OCI-LY7 (cell line): ENCODE measurements at regions not wholly inside any gene's neighbourhood (a gene's known extent, or its start where the extent isn't known, plus 50 kb on each side); places are given as distances from the start of the nearest gene placed in this dataset.

Source experiments
- BruUV-seq: library from RNA; stranded (reverse); fragments of 400-500 nt; replicated peaks from 2 replicates; lab custom pipeline; 2021; lab: Mats Ljungman, UMichigan
- CTCF ChIA-PET: fragments of 300-600 bp; sonication (Branson Sonifier 250); formaldehyde crosslinking; loops from one replicate; lab custom pipeline; 2022; ENCODE audit warnings: antibody characterized with exemption; ENCODE audit not compliant: unreplicated experiment; lab: Charles Lee
- POLR2A ChIA-PET: fragments of 300-600 bp; sonication (Branson Sonifier 250); formaldehyde crosslinking; loops from one replicate; lab custom pipeline; 2022; ENCODE audit warnings: antibody characterized with exemption; lab: Charles Lee
- DNase-seq: peaks from one replicate; pipeline ENCODE4 v3.0.0-alpha.2; 2015; ENCODE audit warnings: low spot score
- H2AFZ ChIP-seq: fragments of 200-600 bp; sonication (generic), shearing (Covaris generic); 2 replicates; pipeline ENCODE4 v1.6.1; 2014; ENCODE audit warnings: mild to moderate bottlenecking, antibody characterized with exemption, low read length, moderate library complexity
- H3K27ac ChIP-seq: fragments of 200-600 bp; sonication (generic); 2 replicates; pipeline ENCODE4 v1.5.1; 2014; ENCODE audit warnings: mixed run types, low read depth, mild to moderate bottlenecking, moderate library complexity, low read length, inconsistent platforms; ENCODE audit not compliant: poor library complexity, severe bottlenecking
- H3K36me3 ChIP-seq: fragments of 200-600 bp; sonication (generic); 2 replicates; pipeline ENCODE4 v1.6.1; 2014; ENCODE audit warnings: mild to moderate bottlenecking, antibody characterized with exemption, low read length, moderate library complexity, mixed read lengths; ENCODE audit not compliant: insufficient read depth
- H3K4me1 ChIP-seq: fragments of 200-600 bp; sonication (generic); 2 replicates; pipeline ENCODE4 v1.5.1; 2014; ENCODE audit warnings: mild to moderate bottlenecking, low read length; ENCODE audit not compliant: insufficient read depth, poor library complexity, severe bottlenecking
- H3K4me2 ChIP-seq: fragments of 200-600 bp; sonication (generic); 2 replicates; pipeline ENCODE4 v1.6.1; 2014; ENCODE audit warnings: mild to moderate bottlenecking, low read length
- H3K4me3 ChIP-seq: fragments of 200-600 bp; sonication (generic); 2 replicates; pipeline ENCODE4 v1.5.1; 2014; ENCODE audit warnings: mild to moderate bottlenecking, low read depth, low read length; ENCODE audit not compliant: poor library complexity, severe bottlenecking
- H3K79me2 ChIP-seq: fragments of 200-600 bp; sonication (generic); 2 replicates; pipeline ENCODE4 v1.6.1; 2016; ENCODE audit warnings: low read depth, mild to moderate bottlenecking, low read length, moderate library complexity, mixed read lengths; ENCODE audit not compliant: insufficient read depth
- H3K9me2 ChIP-seq: fragments of 200-600 bp; sonication (generic); 2 replicates; pipeline ENCODE4 v1.6.1; 2016; ENCODE audit warnings: mild to moderate bottlenecking, low read length, mixed read lengths; ENCODE audit not compliant: insufficient read depth
- H3K9me3 ChIP-seq: fragments of 200-600 bp; sonication (generic); 2 replicates; pipeline ENCODE4 v1.6.1; 2014; ENCODE audit warnings: mild to moderate bottlenecking, mixed run types, low read length, mixed read lengths
- H4K20me1 ChIP-seq: fragments of 200-600 bp; sonication (generic); 2 replicates; pipeline ENCODE4 v1.6.1; 2014; ENCODE audit warnings: mild to moderate bottlenecking, antibody characterized with exemption, low read length, moderate library complexity, mixed read lengths; ENCODE audit not compliant: insufficient read depth
- CTCF ChIP-seq: fragments of 200-600 bp; sonication (generic); conservative IDR thresholded peaks from 2 replicates; pipeline ENCODE4 v1.5.1; 2014; ENCODE audit warnings: mild to moderate bottlenecking, antibody characterized with exemption, low read length, moderate library complexity, mixed read lengths
- EZH2phosphoT487 ChIP-seq: fragments of 200-600 bp; sonication (generic); IDR thresholded peaks from 2 replicates; pipeline ENCODE4 v1.6.1; 2018; ENCODE audit warnings: low read depth, borderline replicate concordance, mild to moderate bottlenecking, mixed run types, antibody characterized with exemption, low read length, moderate library complexity, mixed read lengths
- intact Hi-C: fragments of 100-400 bp; cut with micrococcal nuclease; formaldehyde crosslinking; loops from one replicate; pipeline ENCODE4 v1.10.0; 2022; ENCODE audit not compliant: unreplicated experiment

GRCh38 chr14:27085500-27085899, 487.7 kb upstream of the NOVA1 start:
- Histone ChIP-seq H3K9me2 (no peaks in the 10 kb centered on the region), H3K4me1 (no peaks in the 10 kb centered on the region), H2AFZ (no peak overlapping the region), H3K4me3 (no peak overlapping the region), H4K20me1 (no peaks in the 10 kb centered on the region), H3K9me3 (0 out of 2 replicates have a peak, but pooled peaks cover 15% of the 10 kb centered on the region), H3K27ac (no peak overlapping the region), H3K36me3 (no peaks in the 10 kb centered on the region), H3K79me2 (no peaks in the 10 kb centered on the region), H3K4me2 (no peak overlapping the region)
- no peak for DNase-seq
- no TSS peak for BruUV-seq
- POLR2A ChIA-PET = no interaction called here
- CTCF ChIA-PET = no interaction called here
- TF ChIP-seq EZH2phosphoT487 (no peak), CTCF (no peak)
- intact Hi-C loops = no loop called here

- H3K9me3 ChIP-seq = peaks cover 12% of the 10 kb centered on the region; the same call in 1 of the 2 replicates
- TF ChIP-seq EZH2phosphoT487 (no peak), CTCF (no peak)
- intact Hi-C loops = no loop called here
- no peak overlapping the region for H2AFZ ChIP-seq
- CTCF ChIA-PET = no interaction called here
- H3K79me2 ChIP-seq = no peaks in the 10 kb centered on the region
- H3K36me3 ChIP-seq = no peaks in the 10 kb centered on the region
- H3K4me2 ChIP-seq = no peak overlapping the region
- no peaks in the 10 kb centered on the region for H3K9me2 ChIP-seq
- no TSS peak for BruUV-seq
- POLR2A ChIA-PET = no interaction called here
- H3K4me3 ChIP-seq = no peak overlapping the region
- H3K27ac ChIP-seq = no peak overlapping the region
- H3K4me1 ChIP-seq = no peaks in the 10 kb centered on the region
- no peak for DNase-seq
- H4K20me1 ChIP-seq = no peaks in the 10 kb centered on the region
Measured at GRCh38 chr14:27090716-27091115, 492.9 kb upstream of the NOVA1 start.

- TF ChIP-seq EZH2phosphoT487 (no peak), CTCF (no peak)
- Histone ChIP-seq H3K4me1 (no peaks in the 10 kb centered on the region), H3K79me2 (no peaks in the 10 kb centered on the region), H4K20me1 (no peaks in the 10 kb centered on the region), H2AFZ (no peak overlapping the region), H3K36me3 (no peaks in the 10 kb centered on the region), H3K9me2 (no peaks in the 10 kb centered on the region), H3K4me3 (no peak overlapping the region), H3K27ac (no peak overlapping the region), H3K4me2 (no peak overlapping the region), H3K9me3 (peaks cover 12% of the 10 kb centered on the region; the same call in 1 of the 2 replicates)
- POLR2A ChIA-PET = no interaction called here
- DNase-seq = no peak
- no TSS peak for BruUV-seq
- intact Hi-C loops = no loop called here
- CTCF ChIA-PET = no interaction called here
Measured at GRCh38 chr14:27091973-27092372, 494.1 kb upstream of the NOVA1 start.
